ENCODE measurements at regions not wholly inside any gene's neighbourhood (a gene's known extent, or its start where the extent isn't known, plus 50 kb on each side); places are given as distances from the start of the nearest gene placed in this dataset.

DNA sequence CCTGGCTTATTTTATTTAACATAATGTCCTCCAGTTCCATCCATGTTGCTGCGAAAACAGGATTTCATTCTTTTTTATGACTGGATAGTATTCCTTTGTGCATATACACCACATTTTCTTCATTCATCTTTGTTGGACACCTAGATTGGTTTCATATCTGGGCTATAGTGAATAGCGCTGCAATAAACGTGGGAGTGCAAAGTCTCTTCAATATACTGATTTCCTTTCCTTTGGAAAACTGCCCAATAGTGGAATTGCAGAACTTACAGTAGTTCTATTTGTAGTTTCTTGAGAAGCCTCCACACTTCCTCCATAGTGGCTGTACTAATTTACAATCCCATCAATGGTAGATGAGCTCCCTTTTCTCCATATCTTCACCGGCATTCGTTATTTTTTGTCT is 72.5 kb upstream of the KLHL25 start:
- Histone ChIP-seq H3K4me3 (ENCODE audit: low read depth in 1 of 3, low read length in 3 of 3) (no peak overlapping the region), H3K4me1 (ENCODE audit: control insufficient read depth in 3 of 3, insufficient read depth in 2 of 3, low read depth in 1 of 3, low read length in 2 of 3) (no peaks in the 10 kb centered on the region), H3K27ac (ENCODE audit: low read depth in 1 of 3, low read length in 2 of 3) (no peak overlapping the region), H3K27me3 (ENCODE audit: control insufficient read depth in 3 of 3, insufficient read depth in 3 of 3, low read length in 3 of 3) (no peaks in the 10 kb centered on the region), H3K36me3 (ENCODE audit: control insufficient read depth in 3 of 3, insufficient read depth in 2 of 3, low read depth in 1 of 3, low read length in 3 of 3) (no peaks in the 10 kb centered on the region), H3K9me3 (ENCODE audit: control insufficient read depth in 2 of 2, insufficient read depth in 1 of 2, low read depth in 1 of 2, low read length in 1 of 2) (no peaks in the 10 kb centered on the region)
- DNase-seq, result peak; percentile 42 to 76
- WGBS, 3 donors, result 16 to 60% (median 32%) methylated on average over 5 of the region's 5 CpGs
- FAIRE-seq, result no peak

GRCh38 chr15:85869124-85869523 is 74.4 kb upstream of the KLHL25 start:
- no peak for FAIRE-seq
- Histone ChIP-seq H3K9me3 (ENCODE audit: control insufficient read depth in 2 of 2, insufficient read depth in 1 of 2, low read depth in 1 of 2, low read length in 1 of 2) (no peaks in the 10 kb centered on the region), H3K27ac (ENCODE audit: low read depth in 1 of 3, low read length in 2 of 3) (no peak overlapping the region), H3K27me3 (ENCODE audit: control insufficient read depth in 3 of 3, insufficient read depth in 3 of 3, low read length in 3 of 3) (no peaks in the 10 kb centered on the region), H3K4me1 (ENCODE audit: control insufficient read depth in 3 of 3, insufficient read depth in 2 of 3, low read depth in 1 of 3, low read length in 2 of 3) (no peaks in the 10 kb centered on the region), H3K36me3 (ENCODE audit: control insufficient read depth in 3 of 3, insufficient read depth in 2 of 3, low read depth in 1 of 3, low read length in 3 of 3) (no peaks in the 10 kb centered on the region), H3K4me3 (ENCODE audit: low read depth in 1 of 3, low read length in 3 of 3) (no peak overlapping the region)
- DNase-seq, result no peak
- 59 to 80% (median 63%) methylated on average over 4 of the region's 4 CpGs for WGBS, 3 donors

DNA sequence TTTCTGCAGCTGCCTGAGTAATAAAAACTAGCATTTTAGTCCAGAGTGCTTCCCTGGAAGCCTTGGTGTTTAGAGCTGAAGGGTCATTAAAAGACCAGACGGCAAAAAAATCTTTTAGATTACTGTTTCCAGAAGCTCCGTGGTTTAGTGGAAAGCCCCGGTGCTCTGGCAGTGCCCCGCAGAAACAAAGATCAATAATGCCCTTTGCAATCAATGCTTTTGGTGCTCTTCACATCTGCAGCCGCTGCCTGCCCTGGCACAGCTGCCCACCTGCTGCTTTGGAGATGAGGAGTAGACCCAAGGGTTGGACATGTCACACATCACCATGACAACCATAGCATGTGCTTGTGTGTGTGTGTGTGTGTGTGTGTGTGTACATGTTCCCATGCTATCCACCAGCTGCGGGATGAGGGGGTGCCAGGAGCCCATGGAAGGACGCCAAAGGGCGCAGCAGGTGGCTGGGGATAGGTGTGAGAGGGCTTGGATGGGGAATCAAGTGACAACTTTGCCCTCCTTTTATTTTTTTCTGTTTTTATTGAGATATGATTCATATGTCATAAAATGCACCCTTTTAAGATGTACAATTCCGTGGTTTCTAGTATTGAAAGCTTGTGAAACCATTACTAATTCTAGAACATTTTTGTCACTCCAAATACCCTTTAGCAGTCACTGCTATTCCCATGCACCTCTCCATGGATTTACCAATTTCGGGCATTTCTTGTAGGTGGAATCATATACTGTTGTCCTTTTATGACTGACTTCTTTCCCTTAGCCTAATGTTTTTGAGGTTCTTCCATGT is 75.7 kb upstream of the KLHL25 start:
- no peaks in the 10 kb centered on the region for H3K36me3 ChIP-seq (ENCODE audit: control insufficient read depth in 3 of 3, insufficient read depth in 2 of 3, low read depth in 1 of 3, low read length in 3 of 3)
- H3K9me3 ChIP-seq (ENCODE audit: control insufficient read depth in 2 of 2, insufficient read depth in 1 of 2, low read depth in 1 of 2, low read length in 1 of 2), result no peaks in the 10 kb centered on the region
- H3K27ac ChIP-seq (ENCODE audit: low read depth in 1 of 3, low read length in 2 of 3), result no peak overlapping the region
- no peak overlapping the region for H3K4me3 ChIP-seq (ENCODE audit: low read depth in 1 of 3, low read length in 3 of 3)
- no peak for DNase-seq
- no peak for FAIRE-seq
- no peaks in the 10 kb centered on the region for H3K4me1 ChIP-seq (ENCODE audit: control insufficient read depth in 3 of 3, insufficient read depth in 2 of 3, low read depth in 1 of 3, low read length in 2 of 3)
- H3K27me3 ChIP-seq (ENCODE audit: control insufficient read depth in 3 of 3, insufficient read depth in 3 of 3, low read length in 3 of 3), result no peaks in the 10 kb centered on the region
- 35 to 60% (median 41%) methylated on average over 10 of the region's 10 CpGs for WGBS, 3 donors

- FAIRE-seq (no peak), DNase-seq (no peak)
- Histone ChIP-seq H3K9me3 (ENCODE audit: control insufficient read depth in 2 of 2, insufficient read depth in 1 of 2, low read depth in 1 of 2, low read length in 1 of 2) (no peaks in the 10 kb centered on the region), H3K4me3 (ENCODE audit: low read depth in 1 of 3, low read length in 3 of 3) (no peak overlapping the region), H3K27me3 (ENCODE audit: control insufficient read depth in 3 of 3, insufficient read depth in 3 of 3, low read length in 3 of 3) (no peaks in the 10 kb centered on the region), H3K4me1 (ENCODE audit: control insufficient read depth in 3 of 3, insufficient read depth in 2 of 3, low read depth in 1 of 3, low read length in 2 of 3) (no peaks in the 10 kb centered on the region), H3K36me3 (ENCODE audit: control insufficient read depth in 3 of 3, insufficient read depth in 2 of 3, low read depth in 1 of 3, low read length in 3 of 3) (no peaks in the 10 kb centered on the region), H3K27ac (ENCODE audit: low read depth in 1 of 3, low read length in 2 of 3) (no peak overlapping the region)
- WGBS, 3 donors, result 74 to 88% (median 79%) methylated on average over 8 of the region's 8 CpGs
Observed at GRCh38 chr15:85871545-85871944, 76.8 kb upstream of the KLHL25 start.

DNA sequence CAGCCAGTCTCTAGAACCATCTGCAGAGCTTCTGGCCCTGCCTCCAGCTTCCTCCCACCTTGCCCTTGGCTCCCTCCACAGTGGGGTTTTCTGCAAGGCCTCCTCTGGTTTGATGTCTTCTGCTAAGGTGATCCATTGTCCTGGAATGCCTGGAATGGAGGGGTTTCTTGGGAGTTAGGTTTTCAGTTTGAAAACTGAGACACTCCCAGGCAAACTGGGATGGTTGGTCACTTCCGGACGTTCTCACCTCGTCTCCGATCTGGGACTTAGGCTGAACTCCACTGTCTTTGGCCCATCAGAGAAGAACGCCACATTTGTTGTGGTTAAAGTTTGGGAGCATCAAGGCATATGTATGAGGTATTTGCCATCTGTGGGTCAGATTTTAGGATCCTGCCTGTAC is 77.4 kb upstream of the KLHL25 start:
- Histone ChIP-seq H3K27ac (ENCODE audit: low read depth in 1 of 3, low read length in 2 of 3) (no peak overlapping the region), H3K4me3 (ENCODE audit: low read depth in 1 of 3, low read length in 3 of 3) (no peak overlapping the region), H3K4me1 (ENCODE audit: control insufficient read depth in 3 of 3, insufficient read depth in 2 of 3, low read depth in 1 of 3, low read length in 2 of 3) (no peaks in the 10 kb centered on the region), H3K9me3 (ENCODE audit: control insufficient read depth in 2 of 2, insufficient read depth in 1 of 2, low read depth in 1 of 2, low read length in 1 of 2) (no peaks in the 10 kb centered on the region), H3K36me3 (ENCODE audit: control insufficient read depth in 3 of 3, insufficient read depth in 2 of 3, low read depth in 1 of 3, low read length in 3 of 3) (no peaks in the 10 kb centered on the region), H3K27me3 (ENCODE audit: control insufficient read depth in 3 of 3, insufficient read depth in 3 of 3, low read length in 3 of 3) (no peaks in the 10 kb centered on the region)
- no peak for DNase-seq
- 91 to 96% (median 92%) methylated on average over 5 of the region's 5 CpGs for WGBS, 3 donors
- no peak for FAIRE-seq

DNA sequence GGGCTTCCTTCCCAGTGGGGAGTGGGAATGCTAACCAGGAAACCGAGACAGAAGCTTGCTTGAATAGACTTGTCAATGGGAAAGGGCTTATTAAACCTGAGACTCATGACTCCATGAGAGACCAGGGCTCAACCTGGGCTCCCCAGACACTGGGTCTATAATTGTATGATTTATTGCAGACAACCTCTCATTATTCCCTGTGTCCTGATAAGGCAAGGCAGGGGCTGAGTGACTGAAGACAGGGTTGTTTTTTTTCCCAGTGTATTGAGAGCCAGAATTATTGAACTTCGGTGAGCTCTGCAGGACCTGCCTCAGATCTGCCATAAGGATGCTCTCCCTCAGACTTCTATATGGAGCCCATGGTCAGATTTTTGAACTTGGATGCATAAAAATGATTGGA is 79.5 kb upstream of the KLHL25 start:
- Histone ChIP-seq H3K36me3 (ENCODE audit: control insufficient read depth in 3 of 3, insufficient read depth in 2 of 3, low read depth in 1 of 3, low read length in 3 of 3) (no peaks in the 10 kb centered on the region), H3K4me3 (ENCODE audit: low read depth in 1 of 3, low read length in 3 of 3) (no peak overlapping the region), H3K9me3 (ENCODE audit: control insufficient read depth in 2 of 2, insufficient read depth in 1 of 2, low read depth in 1 of 2, low read length in 1 of 2) (no peaks in the 10 kb centered on the region), H3K27me3 (ENCODE audit: control insufficient read depth in 3 of 3, insufficient read depth in 3 of 3, low read length in 3 of 3) (no peaks in the 10 kb centered on the region), H3K4me1 (ENCODE audit: control insufficient read depth in 3 of 3, insufficient read depth in 2 of 3, low read depth in 1 of 3, low read length in 2 of 3) (peaks cover 0 to 3% (median 0%) of the 10 kb centered on the region in 3 donors), H3K27ac (ENCODE audit: low read depth in 1 of 3, low read length in 2 of 3) (no peak overlapping the region)
- 54 to 76% (median 72%) methylated on average over 2 of the region's 2 CpGs for WGBS, 3 donors
- DNase-seq (no peak), FAIRE-seq (no peak)

GRCh38 chr15:85875756-85876155 is 81.0 kb upstream of the KLHL25 start:
- Histone ChIP-seq H3K27ac (ENCODE audit: low read depth in 1 of 3, low read length in 2 of 3) (no peak overlapping the region), H3K4me1 (ENCODE audit: control insufficient read depth in 3 of 3, insufficient read depth in 2 of 3, low read depth in 1 of 3, low read length in 2 of 3) (peaks cover 0 to 3% (median 0%) of the 10 kb centered on the region in 3 donors), H3K36me3 (ENCODE audit: control insufficient read depth in 3 of 3, insufficient read depth in 2 of 3, low read depth in 1 of 3, low read length in 3 of 3) (no peaks in the 10 kb centered on the region), H3K4me3 (ENCODE audit: low read depth in 1 of 3, low read length in 3 of 3) (no peak overlapping the region), H3K9me3 (ENCODE audit: control insufficient read depth in 2 of 2, insufficient read depth in 1 of 2, low read depth in 1 of 2, low read length in 1 of 2) (no peaks in the 10 kb centered on the region), H3K27me3 (ENCODE audit: control insufficient read depth in 3 of 3, insufficient read depth in 3 of 3, low read length in 3 of 3) (no peaks in the 10 kb centered on the region)
- DNase-seq, result no peak
- 78 to 87% (median 85%) methylated on average over 2 of the region's 2 CpGs for WGBS, 3 donors
- FAIRE-seq, result no peak

GRCh38 chr15:85878828-85879225 is 84.1 kb upstream of the KLHL25 start:
- DNase-seq (peak in 1 of 2 donors; percentile 24), FAIRE-seq (no peak)
- Histone ChIP-seq H3K27ac (ENCODE audit: low read depth in 1 of 3, low read length in 2 of 3) (no peak overlapping the region), H3K4me3 (ENCODE audit: low read depth in 1 of 3, low read length in 3 of 3) (no peak overlapping the region), H3K9me3 (ENCODE audit: control insufficient read depth in 2 of 2, insufficient read depth in 1 of 2, low read depth in 1 of 2, low read length in 1 of 2) (no peaks in the 10 kb centered on the region), H3K27me3 (ENCODE audit: control insufficient read depth in 3 of 3, insufficient read depth in 3 of 3, low read length in 3 of 3) (no peaks in the 10 kb centered on the region), H3K36me3 (ENCODE audit: control insufficient read depth in 3 of 3, insufficient read depth in 2 of 3, low read depth in 1 of 3, low read length in 3 of 3) (no peaks in the 10 kb centered on the region), H3K4me1 (ENCODE audit: control insufficient read depth in 3 of 3, insufficient read depth in 2 of 3, low read depth in 1 of 3, low read length in 2 of 3) (peaks cover 0 to 3% (median 0%) of the 10 kb centered on the region in 3 donors)
- 0 to 11% (median 8%) methylated on average over 3 of the region's 3 CpGs for WGBS, 3 donors

All from small intestine (tissue), 7 donors.